Activated gamma-delta T cell treated with anti-CD3 and anti-CD28 coated beads, Interleukin-2, amount 50 U/mL, for 16 hours (primary cell): ENCODE measurements at regions not wholly inside any gene's neighbourhood (a gene's known extent, or its start where the extent isn't known, plus 50 kb on each side); places are given as distances from the start of the nearest gene placed in this dataset.

Experiments
- DNase-seq: peaks from one replicate; pipeline ENCODE4 v3.0.0-alpha.2; 2020; ENCODE audit warnings: low read depth

DNA sequence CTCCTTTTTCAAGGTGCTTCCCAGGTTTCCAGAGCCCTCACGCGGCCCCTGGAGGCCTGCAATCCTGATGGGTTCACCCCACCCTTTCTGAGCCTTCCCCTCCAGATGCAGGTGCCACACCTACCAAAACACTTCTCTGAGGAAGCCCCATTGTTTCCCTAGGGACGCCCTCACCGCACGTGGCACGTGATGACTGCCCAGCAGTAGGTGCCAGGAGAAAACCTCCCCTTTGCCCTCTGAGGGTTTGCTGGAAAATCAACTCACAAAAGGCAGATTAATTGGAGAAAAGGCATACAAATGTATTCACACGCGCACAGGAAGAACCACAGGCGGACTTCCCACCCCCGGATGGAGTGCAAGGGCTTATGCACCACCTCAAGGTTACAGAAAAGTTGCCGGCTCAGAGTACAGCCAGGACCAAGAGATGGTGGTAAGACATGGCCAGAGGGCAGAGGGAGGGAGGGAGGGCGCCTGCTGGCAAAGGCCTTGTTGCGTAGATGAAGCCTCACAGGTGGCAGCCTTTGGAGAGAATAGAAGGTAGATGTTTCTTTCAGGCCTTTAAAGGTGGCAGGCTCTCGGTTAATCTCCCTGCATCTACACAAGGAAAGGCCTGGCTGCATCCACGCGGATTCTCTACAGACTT lies 269.4 kb upstream of the RAB6C start:
- no peak for DNase-seq

DNA sequence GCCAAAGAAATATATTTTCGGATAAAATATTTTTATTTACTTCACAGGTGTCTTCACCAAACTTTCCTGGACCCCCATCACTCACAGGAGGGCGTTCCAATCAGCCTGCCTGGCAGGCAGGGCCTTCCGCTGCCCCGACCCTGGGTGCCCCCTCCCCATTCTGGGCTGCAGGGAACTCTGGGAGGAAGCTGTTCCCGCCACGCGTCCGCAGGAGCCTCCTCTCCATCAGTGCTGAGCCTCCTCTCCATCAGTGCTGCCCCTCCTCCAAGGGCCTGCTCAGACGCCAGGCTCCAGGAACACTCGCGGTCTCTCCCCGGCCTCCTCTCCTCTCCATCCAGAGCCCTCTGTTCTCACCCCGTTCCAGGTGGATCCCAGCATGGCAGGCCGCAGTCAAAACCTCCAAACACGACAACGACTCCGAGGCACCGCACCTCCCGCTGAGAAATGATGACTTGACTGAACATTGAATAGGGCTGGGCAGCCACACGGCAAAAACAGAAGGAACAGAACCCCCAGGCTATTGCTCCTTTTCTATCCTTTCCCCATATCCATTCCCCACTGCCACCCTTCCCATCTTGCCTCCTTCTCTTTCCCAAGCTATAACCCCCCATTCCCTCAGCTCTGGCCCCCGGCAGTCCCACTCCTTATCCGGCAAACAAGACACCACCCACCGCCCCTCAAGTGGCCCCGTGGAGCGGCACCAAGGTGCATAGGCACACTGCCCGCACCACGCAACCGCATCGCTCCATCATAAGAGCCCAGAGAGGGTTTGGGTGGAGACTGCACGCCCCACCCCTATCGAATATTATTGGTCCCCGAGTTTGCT lies 268.6 kb upstream of the RAB6C start:
- no peak for DNase-seq

DNA sequence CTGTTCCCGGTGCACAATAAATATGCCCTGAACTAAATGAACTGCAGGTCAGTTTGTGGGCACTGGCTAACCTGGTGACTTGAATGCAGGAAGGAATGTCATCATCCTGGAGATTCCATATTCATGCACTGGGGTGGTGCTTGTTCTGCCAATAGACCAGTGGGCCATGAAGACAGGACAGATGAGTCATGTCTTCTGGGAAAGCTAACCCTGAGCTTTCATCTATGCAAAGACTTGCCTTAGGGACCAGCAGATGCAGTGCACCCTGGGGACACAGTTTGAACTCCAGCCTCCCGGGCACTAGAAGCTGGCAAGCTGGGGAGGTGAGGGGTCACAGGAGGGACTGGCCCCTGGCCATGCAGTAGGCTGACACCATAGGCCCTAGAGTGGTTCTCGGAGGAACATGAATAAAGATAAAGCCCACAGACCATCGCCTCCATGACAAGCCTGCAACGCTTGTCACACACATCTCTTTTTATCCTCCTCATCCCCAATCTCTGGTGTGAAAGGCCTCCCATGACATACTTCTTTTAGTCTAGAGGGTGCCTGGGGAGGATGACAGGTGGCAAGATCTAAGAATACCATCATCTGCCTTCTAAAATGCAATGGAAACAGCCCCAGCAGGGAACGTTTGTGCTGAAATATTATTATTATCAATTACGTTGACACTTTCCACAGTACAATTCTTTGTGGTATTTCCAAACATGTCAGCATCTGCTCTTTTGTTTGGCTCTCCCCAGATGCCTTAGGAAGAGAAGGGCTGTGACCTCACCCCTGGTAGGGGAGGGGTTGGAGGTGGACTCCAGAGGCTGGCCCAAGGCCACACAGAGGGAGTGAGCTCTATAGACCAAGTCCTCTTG lies 267.4 kb upstream of the RAB6C start:
- DNase-seq: no peak

DNA sequence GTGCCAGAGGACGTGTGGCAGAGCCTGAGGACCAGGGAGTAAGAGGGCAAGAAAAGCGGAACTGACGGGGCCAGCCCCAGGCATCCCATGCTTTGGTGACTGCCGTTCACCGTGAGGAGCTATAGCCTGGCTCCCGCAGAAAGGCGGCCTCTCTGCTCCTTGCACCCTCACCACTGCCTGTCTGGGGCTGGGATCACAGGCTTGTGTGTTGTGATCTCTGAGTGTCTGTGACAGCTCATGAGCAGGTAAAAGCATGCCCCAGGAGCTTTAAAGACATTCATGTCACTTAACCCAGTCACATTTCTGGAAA lies 266.8 kb upstream of the RAB6C start:
- no peak for DNase-seq

DNA sequence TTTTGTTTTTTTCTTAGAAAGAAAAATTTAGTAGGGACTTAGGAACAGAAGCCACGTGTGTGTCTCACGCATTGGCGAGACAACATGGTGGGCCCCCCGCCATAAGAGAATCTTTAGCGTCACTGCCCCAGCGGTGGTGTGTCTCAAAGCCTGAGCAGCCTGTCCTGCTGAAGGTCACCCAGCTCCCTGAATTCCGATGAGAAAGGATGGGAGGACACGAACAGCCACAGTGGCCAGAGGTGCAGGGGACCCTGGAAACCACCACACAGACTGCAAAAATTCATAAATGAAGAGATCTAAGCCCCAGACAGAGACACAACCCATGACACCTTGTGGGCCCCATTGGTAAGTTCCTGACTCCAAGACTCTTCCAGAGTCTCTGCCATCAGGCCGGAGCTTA lies 266.1 kb upstream of the RAB6C start:
- no peak for DNase-seq

DNA sequence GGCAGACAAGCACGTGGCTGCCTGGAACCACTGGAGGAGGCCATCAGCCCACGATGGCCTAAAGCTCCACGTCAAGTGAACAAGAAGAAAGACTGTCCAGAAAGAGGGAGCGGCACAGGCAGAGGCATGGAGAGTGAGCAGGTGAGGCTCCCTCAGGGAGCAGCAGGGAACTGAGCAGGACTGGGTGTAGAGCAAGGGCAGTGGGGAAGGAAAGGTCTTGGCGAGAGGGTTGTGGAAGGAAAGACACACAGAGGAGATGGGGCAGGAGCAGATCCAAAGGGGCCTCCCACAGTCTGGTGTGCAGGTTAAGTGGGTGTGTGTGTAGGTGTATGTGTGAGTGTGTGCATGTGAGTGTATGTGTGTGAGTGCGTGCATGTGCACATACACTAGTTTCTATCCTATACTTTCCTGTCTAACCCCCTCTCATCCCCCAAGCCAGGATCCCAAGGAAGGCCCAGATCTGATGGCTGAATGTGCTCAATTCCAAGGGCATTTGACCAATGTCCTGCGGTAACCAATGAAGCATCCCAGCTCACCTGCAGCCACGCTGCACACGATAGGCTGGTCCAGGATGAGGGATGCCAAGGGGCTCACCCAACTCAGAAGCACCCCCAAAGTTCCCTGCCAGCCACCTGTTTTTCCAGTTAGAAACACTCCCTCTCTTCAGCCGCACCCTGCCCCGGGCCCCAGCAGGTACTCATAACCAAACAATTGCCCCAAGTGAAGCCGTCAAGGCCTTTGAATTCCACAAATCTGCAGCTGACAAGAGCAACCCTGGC lies 262.5 kb upstream of the RAB6C start:
- DNase-seq: no peak

DNA sequence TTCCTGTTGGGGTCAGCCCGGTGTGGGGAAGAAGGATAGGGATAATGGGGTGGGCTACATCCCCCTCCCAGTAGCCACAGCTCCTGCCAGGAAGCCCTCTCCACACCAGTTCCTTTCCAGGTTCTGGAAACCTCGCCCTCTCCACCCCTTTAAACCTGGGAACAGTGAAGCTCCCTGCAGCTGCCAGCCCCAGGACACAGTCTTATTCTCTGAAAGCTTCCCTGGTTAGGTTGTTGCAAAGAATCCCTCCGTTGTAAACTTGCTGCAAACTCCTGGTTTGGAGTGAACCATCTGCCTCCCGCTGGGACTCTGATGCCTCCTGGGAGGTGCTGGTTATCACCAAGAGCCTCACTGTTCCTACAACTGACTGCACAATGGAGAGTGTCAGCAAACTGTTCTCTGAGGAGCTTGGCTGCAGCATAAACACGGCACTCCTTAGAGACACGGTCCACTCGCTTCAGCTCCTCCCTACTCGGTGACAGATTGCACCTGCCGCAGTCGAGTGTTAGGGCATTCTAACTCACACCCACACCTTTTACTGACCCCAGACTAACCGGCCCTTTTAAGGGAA lies 261.8 kb upstream of the RAB6C start:
- DNase-seq: no peak

DNA sequence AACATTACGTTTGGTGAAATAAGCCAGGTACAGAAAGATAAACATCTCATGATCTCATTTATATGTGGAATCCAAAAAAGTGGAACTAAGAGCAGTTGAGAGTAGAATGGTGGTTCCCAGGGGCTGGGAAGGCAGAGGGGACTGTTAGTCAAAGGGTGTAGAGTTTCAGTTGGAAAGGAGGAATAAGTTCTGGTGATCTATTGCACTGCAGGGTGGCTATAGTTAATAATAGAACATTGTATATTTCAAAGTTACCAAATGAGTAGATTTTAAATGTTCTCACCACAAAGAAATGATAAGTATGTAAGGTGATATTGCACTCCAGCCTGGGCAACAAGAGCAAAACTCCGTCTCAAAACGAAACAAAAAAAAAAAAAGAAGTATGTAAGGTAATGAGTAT lies 260.1 kb upstream of the RAB6C start:
- DNase-seq: no peak

DNA sequence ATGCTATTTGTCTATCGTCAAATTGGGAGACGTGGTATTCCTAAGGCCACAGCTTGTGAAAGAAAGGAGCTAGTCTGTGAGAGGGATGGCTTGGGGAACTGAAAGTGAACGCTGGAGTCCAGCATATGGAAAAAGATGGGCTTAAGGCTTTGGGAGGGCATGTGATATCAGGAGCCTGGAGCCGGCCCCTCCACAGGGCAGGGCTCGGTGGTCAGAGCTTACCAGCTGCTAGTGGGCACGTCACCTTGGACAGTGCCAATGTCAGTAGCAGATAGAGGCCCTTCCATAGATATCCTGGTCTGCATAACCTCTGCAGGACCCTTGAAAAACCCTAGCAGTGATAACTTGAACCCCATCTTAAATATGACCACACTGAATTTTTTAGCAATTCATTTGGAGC lies 259.1 kb upstream of the RAB6C start:
- no peak for DNase-seq

DNA sequence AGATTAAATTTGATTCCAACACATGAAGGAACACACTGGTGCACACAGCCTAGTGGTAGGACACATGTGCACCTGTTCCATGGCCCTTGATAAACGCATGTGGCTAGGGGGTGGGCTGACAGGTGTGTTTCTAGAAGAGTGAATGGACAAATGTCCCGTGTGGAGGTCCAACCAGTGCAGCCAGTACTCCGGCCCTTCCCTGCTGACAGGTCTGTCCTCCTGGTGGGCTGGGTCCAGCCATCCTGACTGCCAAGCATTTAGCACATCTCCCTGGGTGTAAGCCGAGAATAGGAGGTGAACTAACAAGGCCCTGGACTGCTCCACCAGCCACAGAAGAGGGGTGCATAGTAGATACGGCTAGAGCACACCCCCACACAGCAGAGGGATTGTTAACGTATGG lies 258.7 kb upstream of the RAB6C start:
- no peak for DNase-seq

DNA sequence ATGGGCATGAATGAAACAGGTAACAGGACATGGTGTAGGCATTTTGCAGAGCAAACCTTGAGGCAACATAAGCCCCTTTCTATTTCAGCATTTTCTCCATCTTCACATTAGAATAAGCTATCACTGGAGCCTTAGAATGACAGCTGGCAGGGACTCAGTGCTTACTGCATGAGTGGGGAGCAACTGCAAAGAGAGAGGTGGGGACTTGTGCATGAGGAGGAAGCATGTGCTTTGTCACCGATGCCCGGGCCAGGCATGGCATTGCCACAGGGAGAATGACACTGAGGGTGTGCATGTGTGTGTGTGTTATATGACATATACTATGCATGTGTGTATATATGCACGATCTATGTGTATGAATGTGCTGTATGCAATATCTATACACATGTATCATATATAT lies 258.2 kb upstream of the RAB6C start:
- DNase-seq: no peak

DNA sequence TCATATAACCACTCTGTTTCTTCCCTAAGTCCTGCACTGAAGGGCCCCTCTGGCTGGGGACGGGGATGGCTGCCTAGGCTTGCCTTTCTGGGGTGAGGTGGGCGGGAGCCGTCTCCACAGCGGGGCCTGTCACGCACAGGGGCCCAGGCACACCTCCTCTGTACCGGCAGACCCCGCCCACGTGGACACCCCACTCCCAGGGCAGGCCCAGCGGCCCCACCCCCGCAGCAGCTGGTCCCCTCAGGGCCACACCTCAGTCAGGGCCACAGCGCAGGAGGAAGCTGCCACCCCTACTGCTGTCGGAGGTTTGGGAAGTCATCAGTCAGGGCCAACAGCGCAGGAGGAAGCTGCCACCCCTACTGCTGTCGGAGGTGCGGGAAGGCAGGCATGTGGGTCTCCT lies 257.6 kb upstream of the RAB6C start:
- no peak for DNase-seq

DNA sequence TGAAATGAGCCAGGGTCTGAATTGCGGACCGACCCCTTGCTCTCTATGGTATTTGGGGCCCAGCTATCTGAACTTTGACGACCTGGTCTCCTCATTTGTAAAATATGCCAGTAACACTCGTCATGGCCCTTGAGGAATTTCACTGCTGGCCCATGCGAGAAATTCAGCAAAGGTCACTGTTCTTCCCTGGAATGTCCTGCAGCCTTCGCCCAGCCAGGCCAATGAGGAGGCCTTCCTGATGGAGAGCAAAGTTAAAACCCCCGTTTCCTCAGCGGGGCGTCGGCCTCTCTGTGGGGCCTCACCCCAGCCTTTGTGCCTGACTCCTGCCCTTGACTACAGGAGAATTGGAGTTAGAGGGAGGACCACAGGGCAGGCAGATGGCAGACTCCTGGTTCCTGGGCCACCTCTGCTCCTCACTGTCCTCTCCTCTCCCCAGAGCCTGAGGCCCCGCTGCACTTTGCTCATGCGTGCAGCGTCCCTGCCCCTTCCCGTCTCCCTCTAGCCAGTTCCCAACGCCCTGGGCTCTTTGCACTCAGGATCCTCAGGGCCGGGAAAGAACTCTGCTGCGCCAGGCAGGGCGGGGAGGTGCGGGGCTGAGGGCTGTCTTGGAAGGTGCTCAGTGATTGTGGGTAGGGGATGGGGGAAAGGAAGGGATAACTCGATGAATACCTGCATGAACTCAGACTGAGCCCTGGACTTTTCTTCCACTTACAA lies 257.0 kb upstream of the RAB6C start:
- DNase-seq: no peak

DNA sequence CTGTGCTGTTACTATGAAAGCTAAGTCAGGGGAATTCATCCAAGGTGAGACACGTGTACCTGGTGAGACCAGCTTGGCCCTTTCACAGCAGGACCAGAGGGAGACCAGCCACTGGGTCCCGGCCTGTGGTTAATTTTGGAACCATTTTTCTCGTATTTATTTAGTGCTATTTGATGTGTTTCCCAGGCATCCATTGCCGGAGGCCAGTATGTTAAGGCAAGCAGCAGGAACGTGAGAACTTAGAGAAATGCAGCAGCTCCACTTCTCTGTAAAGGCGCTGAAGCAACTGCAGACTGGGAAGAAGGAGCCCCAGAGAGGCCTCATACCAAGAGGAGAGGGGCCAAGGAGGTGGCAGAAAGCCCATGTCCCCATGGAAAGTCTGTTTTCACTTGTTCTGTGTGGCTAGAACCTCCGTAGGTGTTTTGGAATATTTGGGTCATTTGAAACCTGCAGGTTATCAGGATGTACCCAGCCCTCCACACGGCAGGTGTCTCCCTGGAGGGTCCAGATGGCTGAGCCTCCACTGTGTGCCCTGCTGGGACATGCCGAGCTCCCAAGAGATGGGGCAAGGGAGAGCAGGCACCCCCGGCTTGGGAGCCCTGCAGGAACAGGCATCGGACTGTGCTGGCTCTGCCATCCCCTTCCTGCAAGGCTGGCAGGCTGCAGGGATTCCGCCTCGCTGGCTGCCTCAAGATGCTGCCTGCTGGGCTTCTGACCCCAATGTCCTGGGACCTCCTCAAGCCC lies 256.0 kb upstream of the RAB6C start:
- DNase-seq: no peak

DNA sequence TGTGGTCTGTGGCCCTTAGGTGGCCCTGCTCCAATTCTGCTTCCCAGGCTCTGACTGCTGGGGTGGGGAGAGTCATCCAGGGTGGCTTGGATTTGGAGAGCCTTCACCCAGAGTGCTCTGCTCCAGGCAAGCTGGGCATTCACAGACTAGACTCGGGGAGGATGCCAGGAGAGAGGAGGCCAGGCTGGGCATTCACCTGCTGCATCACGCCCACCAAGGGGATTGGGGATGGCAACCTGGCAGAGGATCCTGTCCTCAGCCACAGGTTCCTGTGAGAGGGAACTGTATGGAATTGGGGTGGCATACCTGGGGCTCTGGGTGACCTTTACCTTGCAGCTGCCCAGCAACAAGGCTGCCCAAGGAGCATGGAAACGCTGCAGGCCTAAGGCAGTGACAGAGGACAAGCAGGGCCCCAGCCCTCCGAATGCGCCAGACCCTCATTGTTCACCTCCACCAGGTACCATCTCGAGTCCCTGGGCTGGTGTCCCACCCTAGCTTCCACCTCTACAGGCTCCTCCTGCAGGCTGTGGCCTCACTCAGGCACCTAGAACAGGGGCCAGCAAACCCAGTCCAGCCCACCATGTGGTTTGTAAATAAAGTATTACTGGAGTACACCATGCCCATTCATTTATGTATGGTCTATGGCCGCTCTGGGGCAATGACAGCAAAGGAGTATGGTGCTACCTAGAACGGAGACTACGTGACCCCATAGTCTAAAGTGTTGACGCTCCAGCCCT lies 255.3 kb upstream of the RAB6C start:
- no peak for DNase-seq

DNA sequence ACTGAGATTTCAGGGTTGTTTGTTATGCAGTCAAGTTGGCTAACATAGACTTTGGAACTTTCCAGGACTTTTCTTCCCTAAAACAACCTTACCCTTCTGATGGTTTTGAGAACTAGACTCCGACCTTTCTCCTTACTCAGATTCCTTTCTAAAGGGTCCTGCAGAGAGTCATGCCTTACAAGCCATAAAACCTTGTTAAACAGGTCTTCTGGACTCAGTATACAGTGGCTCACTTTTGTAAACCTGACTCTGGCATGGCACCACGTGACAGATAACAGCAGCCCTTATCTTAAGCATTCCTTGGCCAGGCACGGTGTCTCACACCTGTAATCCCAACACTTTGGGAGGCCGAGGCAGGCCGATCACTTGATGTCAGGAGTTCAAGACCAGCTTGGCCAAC lies 253.2 kb upstream of the RAB6C start:
- no peak for DNase-seq

DNA sequence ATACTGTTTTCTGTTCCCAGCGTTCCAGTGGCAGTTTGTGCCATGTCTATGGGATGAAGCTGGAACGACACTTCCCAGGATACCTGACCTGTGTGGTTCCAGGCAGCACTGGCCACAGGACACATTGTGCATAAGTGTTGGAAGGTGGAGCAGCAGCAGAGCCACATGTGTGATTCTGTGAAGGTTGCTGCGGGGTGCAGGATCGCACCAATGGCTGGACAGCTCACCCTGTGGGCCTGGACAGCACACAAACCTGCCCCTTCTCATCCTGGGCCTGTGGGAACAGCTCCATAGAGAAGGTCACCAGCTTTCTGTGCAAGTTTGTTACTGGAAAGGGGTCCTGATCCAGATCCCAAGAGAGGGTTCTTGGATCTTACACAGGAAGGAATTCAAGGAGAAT lies 252.2 kb upstream of the RAB6C start:
- no peak for DNase-seq

DNA sequence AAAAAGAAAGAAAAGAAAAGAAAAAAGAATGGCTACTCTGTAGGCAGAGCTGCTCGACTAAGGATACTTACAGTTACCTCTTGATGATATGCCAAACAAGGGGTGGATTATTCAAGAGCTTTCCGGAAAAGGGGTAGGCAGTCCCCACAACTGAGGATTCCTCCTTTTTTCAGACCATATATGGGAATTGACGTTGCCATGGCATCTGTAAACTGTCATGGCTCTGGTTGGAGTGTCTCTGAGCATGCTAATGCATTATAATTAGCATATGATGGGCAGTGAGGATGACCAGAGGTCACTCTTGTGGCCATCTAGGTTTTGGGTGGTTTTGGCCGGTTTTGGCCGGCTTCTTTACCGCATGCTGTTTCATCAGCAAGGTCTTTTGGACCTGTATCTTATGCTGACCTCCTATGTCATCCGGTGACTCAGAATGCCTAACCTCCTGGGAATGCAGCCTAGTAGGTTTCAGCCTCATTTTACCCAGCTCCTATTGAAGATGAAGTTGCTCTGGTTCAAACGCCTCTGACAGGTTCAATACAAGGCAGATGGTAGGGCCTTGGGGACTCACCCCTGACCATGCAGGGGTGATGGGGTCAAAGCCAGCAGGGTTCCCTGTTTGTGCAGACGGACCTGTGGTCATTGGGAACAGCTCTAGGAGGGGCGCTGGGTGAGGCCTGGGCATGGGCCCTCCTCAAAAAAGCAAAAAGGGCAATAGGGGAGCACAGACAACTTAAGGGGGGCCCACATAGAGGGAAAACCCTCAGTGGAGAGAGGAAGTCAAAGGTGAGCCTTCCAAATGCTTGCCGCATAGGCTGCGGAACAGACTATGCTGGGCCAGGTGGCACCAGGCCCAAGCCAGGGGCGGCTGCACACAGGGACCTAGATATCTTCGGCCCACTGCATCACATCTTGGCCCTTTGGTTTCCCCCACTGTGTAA lies 251.2 kb upstream of the RAB6C start:
- DNase-seq: no peak

DNA sequence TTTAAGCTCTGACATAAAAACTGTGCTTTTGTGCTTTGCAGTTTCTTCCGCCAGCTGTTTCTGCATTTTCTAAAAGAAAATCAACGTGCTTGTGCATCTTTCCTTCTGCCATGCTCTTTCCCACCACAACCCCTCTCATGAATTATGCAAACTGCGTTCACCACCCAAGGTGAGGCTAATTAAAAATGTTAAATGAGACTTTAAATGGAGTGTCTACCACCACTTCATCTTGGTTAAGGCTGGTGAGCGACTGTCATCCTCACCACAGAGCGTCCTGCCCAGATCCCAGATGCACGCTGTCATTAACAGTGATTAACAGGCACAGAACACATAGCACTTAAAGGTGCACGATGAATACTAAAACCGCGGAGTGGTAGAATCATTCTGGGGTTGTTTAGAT lies 250.5 kb upstream of the RAB6C start:
- DNase-seq: no peak
